Spleen (tissue), 11 donors: ENCODE measurements at regions not wholly inside any gene's neighbourhood (a gene's known extent, or its start where the extent isn't known, plus 50 kb on each side); places are given as distances from the start of the nearest gene placed in this dataset.

Source experiments
- DNase-seq: peaks from one replicate; pipeline ENCODE4 v3.0.0-alpha.2; 2020
- H3K27ac ChIP-seq, 8 donors: fragments of 200-600 bp; sonication (generic) in 7 of 8; 1 replicate in 4 of 8; 2 replicates in 4 of 8; pipeline versions ENCODE4 v1.5.0 to v1.8.0; 2016 to 2021; ENCODE audit warnings: inconsistent platforms in 4 of 8, mild to moderate bottlenecking in 4 of 8, moderate library complexity in 1 of 8
- H3K27me3 ChIP-seq, 7 donors: fragments of 200-600 bp; sonication (generic) in 6 of 7; replicated peaks in 1 of 7; 1 replicate in 4 of 7; 2 replicates in 3 of 7; pipeline versions ENCODE4 v1.5.0 to v1.8.0; 2016 to 2021; ENCODE audit warnings: inconsistent platforms in 3 of 7, mild to moderate bottlenecking in 1 of 7
- H3K36me3 ChIP-seq, 6 donors: fragments of 200-600 bp; sonication (generic) in 5 of 6; 1 replicate in 4 of 6; 2 replicates in 2 of 6; pipeline versions ENCODE4 v1.5.0 to v1.8.0; 2016 to 2021; ENCODE audit warnings: inconsistent platforms in 2 of 6
- H3K4me1 ChIP-seq, 6 donors: fragments of 200-600 bp; sonication (generic) in 5 of 6; 1 replicate in 3 of 6; 2 replicates in 3 of 6; pipeline versions ENCODE4 v1.5.0 to v1.8.0; 2016 to 2021; ENCODE audit warnings: inconsistent platforms in 3 of 6
- H3K4me3 ChIP-seq, 8 donors: fragments of 200-600 bp; sonication (generic) in 7 of 8; 1 replicate in 4 of 8; 2 replicates in 4 of 8; pipeline versions ENCODE4 v1.5.0 to v1.8.0; 2016 to 2021; ENCODE audit warnings: inconsistent platforms in 4 of 8, mild to moderate bottlenecking in 4 of 8, moderate library complexity in 2 of 8
- H3K9me3 ChIP-seq, 8 donors: fragments of 200-600 bp; sonication (generic) in 7 of 8; 1 replicate in 4 of 8; 2 replicates in 4 of 8; pipeline versions ENCODE4 v1.5.0 to v1.8.0; 2016 to 2021; ENCODE audit warnings: inconsistent platforms in 4 of 8
- POLR2A ChIP-seq, 3 donors: fragments of 450-650 bp; IDR thresholded peaks; one replicate each; pipeline ENCODE4 v1.5.1; 2017; ENCODE audit warnings: antibody characterized with exemption in 3 of 3, mild to moderate bottlenecking in 1 of 3
- POLR2AphosphoS5 ChIP-seq, 3 donors: sonication (generic); formaldehyde crosslinking; IDR thresholded peaks; one replicate each; pipeline ENCODE4 v1.5.1; 2017; ENCODE audit warnings: antibody characterized with exemption in 3 of 3
- WGBS, 5 donors: extraction: QIAGEN DNeasy Blood & Tissue Kit in 3 of 5; methylation state at CpG; one replicate each; pipeline versions ENCODE4 v1.1.5 to v1.1.7; 2013 to 2018; 5-methylcytosine and 5-hydroxymethylcytosine counted together
- intact Hi-C: fragments of 100-400 bp; cut with DNase I; formaldehyde crosslinking; loops from one replicate; pipeline ENCODE4 v1.15.0; 2023; ENCODE audit warnings: low total_unique reads
- TF ChIP-seq, protein P1 (sequence below), 11 experiments: fragments of 200-600 bp in 7 of 11; fragments of 450-650 bp in 4 of 11; sonication (generic) in 4 of 11; IDR thresholded peaks in 8 of 11; conservative IDR thresholded peaks in 3 of 11; 1 replicate in 7 of 11; 2 replicates in 4 of 11; pipeline versions ENCODE4 v1.4.0 to v1.8.0; 2016 to 2021; ENCODE audit warnings: antibody characterized with exemption in 11 of 11, inconsistent platforms in 4 of 11, mild to moderate bottlenecking in 1 of 11
- donor health status: healthy with polysubstance abuse.
- donor health status: DM: no; HTN: no; CAD: no; lungs with moderate emphysema.
- donor health status: DM: no; HTN: no; CAD: no.
- donor health status: Bipolar disorder and iron deficiency.
- donor health status: healthy.
- donor health status: DM: no; HTN: no; CAD: no.
- donor health status: DM: yes; HTN: yes; CAD: no.

DNA sequence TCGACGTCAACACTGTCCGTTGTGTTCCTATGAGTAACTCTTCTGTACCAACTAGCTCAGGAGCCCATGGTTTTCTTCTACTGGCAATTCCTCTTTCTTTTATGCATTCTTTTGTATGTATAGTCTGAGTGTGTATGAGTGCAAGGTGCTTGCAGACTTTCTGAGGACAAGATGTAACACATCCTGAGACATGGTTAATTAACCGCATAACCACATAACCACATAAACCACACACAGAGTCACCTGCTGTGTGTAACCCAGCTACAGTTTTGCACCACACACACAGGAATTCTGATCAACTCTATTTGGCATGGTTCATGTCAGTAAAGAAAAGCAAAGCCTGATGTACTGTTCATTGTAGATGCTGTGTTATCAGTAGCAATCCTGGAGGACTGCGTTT lies 98.6 kb downstream of the DACT2 start:
- 74 to 85% (median 76%) methylated on average over 5 of the region's 5 CpGs for WGBS, 5 donors
- TF ChIP-seq, protein P1, sequence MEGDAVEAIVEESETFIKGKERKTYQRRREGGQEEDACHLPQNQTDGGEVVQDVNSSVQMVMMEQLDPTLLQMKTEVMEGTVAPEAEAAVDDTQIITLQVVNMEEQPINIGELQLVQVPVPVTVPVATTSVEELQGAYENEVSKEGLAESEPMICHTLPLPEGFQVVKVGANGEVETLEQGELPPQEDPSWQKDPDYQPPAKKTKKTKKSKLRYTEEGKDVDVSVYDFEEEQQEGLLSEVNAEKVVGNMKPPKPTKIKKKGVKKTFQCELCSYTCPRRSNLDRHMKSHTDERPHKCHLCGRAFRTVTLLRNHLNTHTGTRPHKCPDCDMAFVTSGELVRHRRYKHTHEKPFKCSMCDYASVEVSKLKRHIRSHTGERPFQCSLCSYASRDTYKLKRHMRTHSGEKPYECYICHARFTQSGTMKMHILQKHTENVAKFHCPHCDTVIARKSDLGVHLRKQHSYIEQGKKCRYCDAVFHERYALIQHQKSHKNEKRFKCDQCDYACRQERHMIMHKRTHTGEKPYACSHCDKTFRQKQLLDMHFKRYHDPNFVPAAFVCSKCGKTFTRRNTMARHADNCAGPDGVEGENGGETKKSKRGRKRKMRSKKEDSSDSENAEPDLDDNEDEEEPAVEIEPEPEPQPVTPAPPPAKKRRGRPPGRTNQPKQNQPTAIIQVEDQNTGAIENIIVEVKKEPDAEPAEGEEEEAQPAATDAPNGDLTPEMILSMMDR (IDR thresholded peaks at IDR 0.05 in 8 of 11, conservative IDR thresholded peaks at IDR 0.05 in 3 of 11), result no peak
- TF ChIP-seq POLR2AphosphoS5 (IDR thresholded peaks at IDR 0.05), result no peak
- no peak for TF ChIP-seq POLR2A (IDR thresholded peaks at IDR 0.05)

DNA sequence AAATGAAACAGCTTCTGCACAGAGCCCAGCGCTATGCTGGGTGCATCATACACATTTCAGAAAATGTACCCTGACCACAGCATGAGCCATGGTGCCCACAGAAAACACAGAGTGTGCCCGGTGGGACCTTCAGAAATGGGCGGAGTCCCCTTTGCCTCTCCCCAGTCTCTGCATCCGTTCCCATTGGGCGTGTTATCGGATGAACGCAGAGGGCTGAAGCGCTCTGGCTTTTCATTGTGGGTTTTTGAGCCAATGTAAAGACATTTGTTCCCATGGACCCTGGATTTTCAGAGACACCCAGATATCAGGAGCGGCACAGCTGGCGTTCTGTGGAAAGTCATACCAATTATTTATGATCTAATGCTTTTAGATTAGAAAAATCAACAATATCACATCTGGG lies 99.8 kb downstream of the DACT2 start:
- Histone ChIP-seq H3K9me3 (no peaks in the 10 kb centered on the region), H3K4me1 (no peaks in the 10 kb centered on the region), H3K27me3 (peaks cover 0 to 33% (median 0%) of the 10 kb centered on the region in 7 donors), H3K36me3 (no peaks in the 10 kb centered on the region), H3K4me3 (no peak overlapping the region), H3K27ac (no peak overlapping the region)
- intact Hi-C loops, result no loop called here
- WGBS, 5 donors, result 82 to 96% (median 92%) methylated on average over 10 of the region's 10 CpGs
- TF ChIP-seq, protein P1 (IDR thresholded peaks at IDR 0.05 in 8 of 11, conservative IDR thresholded peaks at IDR 0.05 in 3 of 11), result no peak
- TF ChIP-seq POLR2A (IDR thresholded peaks at IDR 0.05) (no peak), POLR2AphosphoS5 (IDR thresholded peaks at IDR 0.05) (no peak)
- DNase-seq, result no peak

More for the DNA sequence above, 98.6 kb downstream of the DACT2 start:
- no peaks in the 10 kb centered on the region for H3K36me3 ChIP-seq
- no peaks in the 10 kb centered on the region for H3K4me1 ChIP-seq
- intact Hi-C loops, result no loop called here
- DNase-seq, result no peak
- H3K27me3 ChIP-seq, result peaks cover 0 to 33% (median 0%) of the 10 kb centered on the region in 7 donors
- H3K27ac ChIP-seq, result no peak overlapping the region
- H3K4me3 ChIP-seq, result no peak overlapping the region
- no peaks in the 10 kb centered on the region for H3K9me3 ChIP-seq

DNA sequence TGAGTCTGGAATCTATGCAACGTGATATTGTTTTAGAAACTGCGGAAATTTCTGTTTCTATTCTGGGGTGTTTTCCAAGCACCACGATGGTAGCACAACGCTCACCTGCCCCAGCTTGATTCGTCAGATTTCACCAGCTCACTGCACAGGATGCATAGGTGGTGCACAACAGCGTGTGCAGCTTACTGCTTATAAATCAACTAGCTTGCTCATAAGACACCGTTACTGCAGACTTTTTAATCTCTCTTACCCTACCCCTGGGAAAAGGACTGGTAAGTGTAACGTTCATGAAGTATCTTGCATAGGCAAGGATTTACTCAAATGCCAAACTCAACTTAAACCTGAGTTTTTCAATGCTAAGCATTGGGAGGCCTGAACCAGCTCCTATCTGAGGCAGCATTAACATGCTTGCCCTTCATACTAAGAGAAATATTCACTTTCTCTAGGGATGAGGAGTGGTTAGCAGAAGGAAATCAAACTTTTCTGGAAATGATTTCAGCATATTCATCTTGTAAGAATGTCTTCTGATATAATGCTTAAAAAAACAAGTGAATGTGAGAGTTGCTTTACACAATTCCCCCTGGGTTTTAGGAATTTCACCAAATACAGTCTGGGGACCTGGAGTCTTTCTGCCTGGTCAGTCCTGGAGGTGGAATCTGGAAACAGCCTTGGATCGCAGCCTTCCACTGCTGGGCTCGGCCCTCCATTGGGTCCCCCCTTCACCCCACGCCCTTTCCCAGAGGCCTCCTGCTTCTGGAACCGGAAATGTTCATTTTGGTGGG lies 100.6 kb downstream of the DACT2 start:
- no peak overlapping the region for H3K27ac ChIP-seq
- WGBS, 5 donors, result 67 to 80% (median 78%) methylated on average over 11 to 12 of the region's 12 CpGs
- peaks cover 0 to 33% (median 0%) of the 10 kb centered on the region in 7 donors for H3K27me3 ChIP-seq
- H3K4me3 ChIP-seq, result no peak overlapping the region
- DNase-seq, result no peak
- no peaks in the 10 kb centered on the region for H3K36me3 ChIP-seq
- no peaks in the 10 kb centered on the region for H3K9me3 ChIP-seq
- intact Hi-C loops, result no loop called here
- no peak for TF ChIP-seq POLR2A (IDR thresholded peaks at IDR 0.05)
- TF ChIP-seq POLR2AphosphoS5 (IDR thresholded peaks at IDR 0.05), result no peak
- TF ChIP-seq, protein P1 (IDR thresholded peaks at IDR 0.05 in 8 of 11, conservative IDR thresholded peaks at IDR 0.05 in 3 of 11), result no peak
- no peaks in the 10 kb centered on the region for H3K4me1 ChIP-seq

DNA sequence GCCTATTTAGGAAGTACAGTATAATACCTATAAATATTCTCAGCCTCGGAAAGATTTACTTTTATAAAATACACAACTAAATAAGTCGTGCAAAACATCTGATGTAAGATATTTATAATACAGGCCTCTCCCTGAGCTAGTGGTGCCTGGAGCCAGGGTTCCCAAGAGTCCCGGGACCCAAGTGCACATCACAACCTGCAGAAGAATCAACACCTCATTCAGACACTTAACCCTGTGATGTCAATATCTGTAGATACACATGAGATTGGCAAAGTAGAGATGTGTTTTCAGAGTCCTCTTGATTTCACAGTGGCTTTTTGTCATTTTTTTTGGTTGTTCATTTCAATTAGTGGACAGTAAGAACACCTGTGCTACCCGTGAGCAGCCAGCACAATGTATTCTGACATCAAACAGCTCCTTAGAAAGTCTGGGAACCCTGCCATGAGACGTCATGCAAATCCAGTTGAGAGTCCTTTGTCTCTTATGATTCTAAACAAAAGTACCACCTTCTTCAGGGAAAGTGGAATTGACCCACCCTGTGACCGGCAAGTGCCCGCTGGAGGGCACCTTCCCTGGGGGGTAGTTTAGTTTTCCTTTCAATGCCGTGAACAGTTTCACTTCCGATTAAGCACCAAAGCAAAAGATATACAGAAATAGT lies 101.6 kb downstream of the DACT2 start:
- Histone ChIP-seq H3K9me3 (no peaks in the 10 kb centered on the region), H3K27me3 (peaks cover 0 to 33% (median 0%) of the 10 kb centered on the region in 7 donors), H3K36me3 (no peaks in the 10 kb centered on the region), H3K27ac (no peak overlapping the region), H3K4me3 (no peak overlapping the region), H3K4me1 (no peaks in the 10 kb centered on the region)
- WGBS, 5 donors, result 70 to 80% (median 76%) methylated on average over 9 of the region's 9 CpGs
- intact Hi-C loops, result no loop called here
- no peak for DNase-seq
- TF ChIP-seq, protein P1 (IDR thresholded peaks at IDR 0.05 in 8 of 11, conservative IDR thresholded peaks at IDR 0.05 in 3 of 11), result no peak
- TF ChIP-seq POLR2AphosphoS5 (IDR thresholded peaks at IDR 0.05) (no peak), POLR2A (IDR thresholded peaks at IDR 0.05) (no peak)
